OCI-LY1 (cell line): ENCODE measurements at regions not wholly inside any gene's neighbourhood (a gene's known extent, or its start where the extent isn't known, plus 50 kb on each side); places are given as distances from the start of the nearest gene placed in this dataset.

Experiments
- H2AFZ ChIP-seq: fragments of 200-600 bp; sonication (generic), shearing (Covaris generic); 2 replicates; pipeline ENCODE4 v1.6.0; 2014; ENCODE audit warnings: antibody characterized with exemption, mild to moderate bottlenecking, low read length
- H3F3A ChIP-seq: fragments of 200-600 bp; sonication (generic), shearing (Covaris generic); 2 replicates; pipeline ENCODE4 v1.6.0; 2014; ENCODE audit warnings: mild to moderate bottlenecking, antibody characterized with exemption, low read length, moderate library complexity; ENCODE audit not compliant: insufficient read depth
- H3K27ac ChIP-seq: fragments of 200-600 bp; sonication (generic); 2 replicates; pipeline ENCODE4 v1.5.1; 2014; ENCODE audit warnings: low read length, mixed run types, mild to moderate bottlenecking, low read depth; ENCODE audit not compliant: poor library complexity, severe bottlenecking
- H3K27me3 ChIP-seq: fragments of 200-600 bp; sonication (generic); 2 replicates; pipeline ENCODE4 v1.6.0; 2014; ENCODE audit warnings: antibody characterized with exemption, mild to moderate bottlenecking, low read length, moderate library complexity; ENCODE audit not compliant: insufficient read depth
- H3K36me3 ChIP-seq: fragments of 200-600 bp; sonication (generic); 2 replicates; pipeline ENCODE4 v1.6.1; 2014; ENCODE audit warnings: mild to moderate bottlenecking, antibody characterized with exemption, low read length, moderate library complexity, mixed read lengths; ENCODE audit not compliant: insufficient read depth
- H3K4me1 ChIP-seq: fragments of 200-600 bp; sonication (generic); 2 replicates; pipeline ENCODE4 v1.5.1; 2014; ENCODE audit warnings: mild to moderate bottlenecking, low read length, moderate library complexity; ENCODE audit not compliant: insufficient read depth, severe bottlenecking
- H3K4me2 ChIP-seq: fragments of 200-600 bp; sonication (generic), shearing (Covaris generic); 2 replicates; pipeline ENCODE4 v1.6.1; 2014; ENCODE audit warnings: low read length
- H3K4me3 ChIP-seq: fragments of 200-600 bp; sonication (generic); 2 replicates; pipeline ENCODE4 v1.5.1; 2014; ENCODE audit warnings: low read length, low read depth, mild to moderate bottlenecking, mixed read lengths; ENCODE audit not compliant: poor library complexity, severe bottlenecking
- H3K79me2 ChIP-seq: fragments of 200-600 bp; shearing (Covaris generic); 2 replicates; pipeline ENCODE4 v1.6.1; 2016; ENCODE audit warnings: mixed run types, low read length, mixed read lengths; ENCODE audit not compliant: insufficient read depth
- H3K9ac ChIP-seq: fragments of 200-600 bp; sonication (generic), shearing (Covaris generic); 2 replicates; pipeline ENCODE4 v1.6.1; 2014; ENCODE audit warnings: mild to moderate bottlenecking, low read length, mixed read lengths
- H3K9me2 ChIP-seq: fragments of 200-600 bp; sonication (generic), shearing (Covaris generic); 2 replicates; pipeline ENCODE4 v1.6.1; 2014; ENCODE audit warnings: low read depth, mild to moderate bottlenecking, low read length, mixed read lengths
- H3K9me3 ChIP-seq: fragments of 200-600 bp; shearing (Covaris generic); 2 replicates; pipeline ENCODE4 v1.6.1; 2014; ENCODE audit warnings: low read length, mixed read lengths
- H4K20me1 ChIP-seq: fragments of 200-600 bp; sonication (generic), shearing (Covaris generic); 2 replicates; pipeline ENCODE4 v1.6.0; 2016; ENCODE audit warnings: mild to moderate bottlenecking, low read length; ENCODE audit not compliant: insufficient read depth
- EZH2 ChIP-seq: fragments of 200-600 bp; sonication (generic), shearing (Covaris generic); IDR thresholded peaks from 2 replicates; pipeline ENCODE4 v1.8.0; 2017; ENCODE audit warnings: borderline replicate concordance, mixed run types, mild to moderate bottlenecking, antibody characterized with exemption, low read length, moderate library complexity, mixed read lengths
- TF ChIP-seq, protein P1 (sequence below): fragments of 200-600 bp; sonication (generic), shearing (Covaris generic); IDR thresholded peaks from 2 replicates; pipeline ENCODE4 v1.5.1; 2017; ENCODE audit warnings: mild to moderate bottlenecking, antibody characterized with exemption, low read length, moderate library complexity, mixed read lengths

DNA sequence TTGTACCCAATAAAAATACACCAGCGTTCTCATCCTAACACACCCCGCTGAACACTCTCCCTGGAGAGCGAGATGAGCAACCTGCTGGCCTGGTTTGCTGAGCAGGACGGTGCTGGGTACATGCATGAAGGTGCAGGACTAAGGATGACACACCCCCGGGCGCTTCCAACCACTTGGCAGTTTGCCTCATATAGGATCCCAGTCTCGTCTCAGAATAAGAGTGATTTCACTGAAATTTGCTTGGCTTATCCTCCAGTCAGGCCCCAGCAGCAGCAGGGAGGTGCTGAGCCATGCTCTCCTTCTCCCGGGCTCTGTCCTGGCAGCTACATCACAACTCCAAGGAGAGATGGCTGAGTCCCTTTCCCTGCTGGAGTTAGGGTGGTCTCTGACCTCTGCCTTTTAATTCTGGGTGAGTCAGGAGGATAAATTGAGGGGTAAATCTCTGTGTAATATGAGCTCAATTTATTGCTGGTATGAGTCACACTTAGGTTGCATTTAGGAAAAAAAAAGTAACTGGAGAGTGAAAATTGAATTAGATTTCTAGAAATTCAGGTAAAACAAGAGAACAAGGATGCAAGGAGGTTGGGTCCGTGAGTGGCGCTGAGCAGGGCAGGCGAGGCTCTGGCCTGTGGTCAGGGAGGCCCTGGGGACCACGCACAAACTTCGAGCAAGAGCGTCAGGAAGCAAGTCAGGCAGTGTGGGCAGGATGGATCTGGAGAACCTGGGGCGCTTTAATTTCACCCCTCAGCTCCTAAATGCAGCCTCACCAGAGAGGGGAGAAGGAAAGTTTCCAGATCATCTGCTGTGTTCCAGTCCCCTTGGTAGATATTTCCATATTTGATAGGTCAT is 974.0 kb downstream of the TBC1D22A start:
- Histone ChIP-seq H3K4me3 (no peak overlapping the region), H3K27me3 (peaks cover 5% of the 10 kb centered on the region; the same call in 1 of the 2 replicates), H3K9ac (no peak overlapping the region), H3K4me2 (no peak overlapping the region), H3K79me2 (no peaks in the 10 kb centered on the region), H3K36me3 (no peaks in the 10 kb centered on the region), H3K9me2 (no peaks in the 10 kb centered on the region), H2AFZ (no peak overlapping the region), H3K4me1 (no peaks in the 10 kb centered on the region), H3F3A (no peaks in the 10 kb centered on the region), H3K9me3 (no peaks in the 10 kb centered on the region), H3K27ac (no peak overlapping the region), H4K20me1 (no peaks in the 10 kb centered on the region)
- no peak for TF ChIP-seq EZH2
- TF ChIP-seq, protein P1, sequence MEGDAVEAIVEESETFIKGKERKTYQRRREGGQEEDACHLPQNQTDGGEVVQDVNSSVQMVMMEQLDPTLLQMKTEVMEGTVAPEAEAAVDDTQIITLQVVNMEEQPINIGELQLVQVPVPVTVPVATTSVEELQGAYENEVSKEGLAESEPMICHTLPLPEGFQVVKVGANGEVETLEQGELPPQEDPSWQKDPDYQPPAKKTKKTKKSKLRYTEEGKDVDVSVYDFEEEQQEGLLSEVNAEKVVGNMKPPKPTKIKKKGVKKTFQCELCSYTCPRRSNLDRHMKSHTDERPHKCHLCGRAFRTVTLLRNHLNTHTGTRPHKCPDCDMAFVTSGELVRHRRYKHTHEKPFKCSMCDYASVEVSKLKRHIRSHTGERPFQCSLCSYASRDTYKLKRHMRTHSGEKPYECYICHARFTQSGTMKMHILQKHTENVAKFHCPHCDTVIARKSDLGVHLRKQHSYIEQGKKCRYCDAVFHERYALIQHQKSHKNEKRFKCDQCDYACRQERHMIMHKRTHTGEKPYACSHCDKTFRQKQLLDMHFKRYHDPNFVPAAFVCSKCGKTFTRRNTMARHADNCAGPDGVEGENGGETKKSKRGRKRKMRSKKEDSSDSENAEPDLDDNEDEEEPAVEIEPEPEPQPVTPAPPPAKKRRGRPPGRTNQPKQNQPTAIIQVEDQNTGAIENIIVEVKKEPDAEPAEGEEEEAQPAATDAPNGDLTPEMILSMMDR: no peak

DNA sequence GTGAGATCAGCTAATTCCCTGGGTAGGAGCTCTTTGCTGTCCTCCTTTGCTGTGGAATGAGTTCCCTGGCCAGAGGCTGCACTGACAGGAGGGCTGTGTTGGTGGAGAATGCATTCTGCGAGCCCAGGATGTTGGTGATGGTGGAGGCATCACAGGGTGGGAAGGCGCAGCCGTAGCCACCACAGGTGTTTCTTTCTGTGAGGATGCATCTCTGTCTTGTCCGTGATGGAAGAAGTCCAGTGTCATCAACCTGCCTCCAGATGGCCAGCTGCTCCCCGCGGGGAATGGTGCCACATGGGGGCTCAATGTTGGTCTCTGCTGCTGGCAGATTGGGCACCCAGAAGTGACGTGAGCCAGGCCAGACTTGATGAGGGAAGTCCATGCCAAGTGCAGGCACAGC is 972.1 kb downstream of the TBC1D22A start:
- TF ChIP-seq, protein P1: no peak
- TF ChIP-seq EZH2: no peak
- Histone ChIP-seq H2AFZ (no peak overlapping the region), H3K27ac (no peak overlapping the region), H3K9ac (no peak overlapping the region), H3F3A (no peaks in the 10 kb centered on the region), H3K9me3 (no peaks in the 10 kb centered on the region), H3K4me1 (no peaks in the 10 kb centered on the region), H3K9me2 (no peaks in the 10 kb centered on the region), H3K36me3 (no peaks in the 10 kb centered on the region), H3K27me3 (peaks cover 9% of the 10 kb centered on the region; the same call in 1 of the 2 replicates), H4K20me1 (no peaks in the 10 kb centered on the region), H3K79me2 (no peaks in the 10 kb centered on the region), H3K4me3 (no peak overlapping the region), H3K4me2 (no peak overlapping the region)

DNA sequence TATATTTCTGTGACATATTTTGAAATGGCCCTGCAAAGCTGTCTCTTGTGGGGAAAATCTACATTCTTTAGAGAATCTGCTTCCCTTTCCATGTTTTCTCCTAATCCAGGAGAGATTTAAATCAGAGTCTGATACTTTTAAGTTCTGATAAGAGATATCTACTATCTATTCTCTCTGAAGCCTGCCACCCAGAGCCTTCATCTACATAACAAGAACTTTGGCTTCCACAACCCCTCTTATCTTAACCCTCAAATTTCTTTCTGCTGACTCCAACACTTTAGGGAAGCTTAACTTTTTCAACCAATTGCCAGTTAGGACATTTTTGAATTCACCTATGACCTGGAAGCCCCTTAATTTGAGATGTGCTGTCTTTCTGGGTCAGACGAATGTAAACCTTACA is 965.2 kb downstream of the TBC1D22A start:
- H2AFZ ChIP-seq: no peak overlapping the region
- H3K27me3 ChIP-seq: peaks cover 4% of the 10 kb centered on the region; the same call in 1 of the 2 replicates
- H3K4me2 ChIP-seq: no peak overlapping the region
- no peak overlapping the region for H3K9ac ChIP-seq
- H3K27ac ChIP-seq: no peak overlapping the region
- H3F3A ChIP-seq: no peaks in the 10 kb centered on the region
- H3K36me3 ChIP-seq: no peaks in the 10 kb centered on the region
- H3K9me3 ChIP-seq: no peaks in the 10 kb centered on the region
- no peaks in the 10 kb centered on the region for H3K79me2 ChIP-seq
- H4K20me1 ChIP-seq: no peaks in the 10 kb centered on the region
- TF ChIP-seq, protein P1: no peak
- no peak for TF ChIP-seq EZH2
- no peak overlapping the region for H3K4me3 ChIP-seq
- no peaks in the 10 kb centered on the region for H3K9me2 ChIP-seq
- no peaks in the 10 kb centered on the region for H3K4me1 ChIP-seq
